A549 (cell line): ENCODE measurements at regions not wholly inside any gene's neighbourhood (a gene's known extent, or its start where the extent isn't known, plus 50 kb on each side); places are given as distances from the start of the nearest gene placed in this dataset.

Source experiments
- ATAC-seq, 2 experiments: fragments of 200-7000 bp in 1 of 2; fragments of >200 bp in 1 of 2; cut with Nextera tagmentation in 1 of 2; cut with Tn5 transposase in 1 of 2; 3 replicates each; pipeline versions ENCODE4 v1.8.0 to v1.9.1; 2018 to 2020; ENCODE audit warnings: mild to moderate bottlenecking in 1 of 2, moderate library complexity in 1 of 2
- CTCF ChIA-PET: fragments of 300-600 bp; sonication (Branson Sonifier 250); formaldehyde crosslinking; extraction: SDS; loops from one replicate; lab custom pipeline; 2021; ENCODE audit warnings: antibody characterized with exemption, inconsistent platforms; lab: Yijun Ruan, JAX
- POLR2A ChIA-PET: fragments of 350-600 bp; formaldehyde crosslinking; extraction: SDS; loops from one replicate; lab custom pipeline; 2021; ENCODE audit warnings: antibody characterized with exemption, inconsistent platforms; lab: Yijun Ruan, JAX
- DNase-seq, 2 experiments: peaks; one replicate each; pipeline versions ENCODE4 v3.0.0 to v3.0.0-alpha.2; 2011 to 2016; ENCODE audit warnings: low read depth in 1 of 2, low spot score in 1 of 2
- FAIRE-seq: peaks from 2 replicates; lab custom pipeline; 2011; peaks lifted over from hg19 to GRCh38; lab: Jason Lieb, UNC
- H3K27ac ChIP-seq, 2 experiments: fragments of >200 bp; sonication (Bioruptor Twin); formaldehyde crosslinking; 3 replicates each; pipeline ENCODE4 v1.5.1; 2016 to 2017
- H3K4me1 ChIP-seq: fragments of >200 bp; sonication (Bioruptor Twin); formaldehyde crosslinking; 3 replicates; pipeline ENCODE4 v1.6.1; 2016
- H3K4me2 ChIP-seq: fragments of >200 bp; sonication (Bioruptor Twin); formaldehyde crosslinking; 3 replicates; pipeline ENCODE4 v1.6.1; 2016
- H3K4me3 ChIP-seq: fragments of >200 bp; sonication (Bioruptor Twin); formaldehyde crosslinking; 3 replicates; pipeline ENCODE4 v1.5.1; 2016
- H3K9me3 ChIP-seq: fragments of >200 bp; sonication (Bioruptor Twin); formaldehyde crosslinking; 3 replicates; pipeline ENCODE4 v1.6.1; 2016
- BCL3 ChIP-seq: fragments of >200 bp; sonication (Bioruptor Twin); formaldehyde crosslinking; IDR thresholded peaks from 3 replicates; pipeline ENCODE4 v1.6.1; 2016
- BHLHE40 ChIP-seq: IDR thresholded peaks from 2 replicates; pipeline ENCODE4 v1.6.1; 2012; ENCODE audit warnings: low read depth, low read length, inconsistent platforms
- CBX8 ChIP-seq: fragments of 200-600 bp; sonication (generic); IDR thresholded peaks from 2 replicates; pipeline ENCODE4 v1.6.1; 2016
- CHD2 ChIP-seq: fragments of 150-350 bp; IDR thresholded peaks from 2 replicates; pipeline ENCODE4 v1.6.1; 2014; ENCODE audit warnings: low read length; ENCODE audit not compliant: partially characterized antibody
- CTCF ChIP-seq: fragments of >200 bp; sonication (Bioruptor Twin); formaldehyde crosslinking; IDR thresholded peaks from 3 replicates; pipeline ENCODE4 v1.5.1; 2016
- E2F6 ChIP-seq: IDR thresholded peaks from 2 replicates; pipeline ENCODE4 v1.6.1; 2012; ENCODE audit warnings: low read depth, borderline replicate concordance
- EHF ChIP-seq: fragments of 250-450 bp; sonication (Bioruptor Pico); IDR thresholded peaks from 2 replicates; pipeline ENCODE4 v1.5.0; 2020; ENCODE audit warnings: mild to moderate bottlenecking
- EP300 ChIP-seq, 2 experiments: fragments of >200 bp; sonication (Bioruptor Twin); formaldehyde crosslinking; IDR thresholded peaks; 2 replicates in 1 of 2; 3 replicates in 1 of 2; pipeline ENCODE4 v1.6.1; 2016 to 2017
- GATA3 ChIP-seq: IDR thresholded peaks from 2 replicates; pipeline ENCODE4 v1.6.1; 2012; ENCODE audit warnings: borderline replicate concordance
- HEYL ChIP-seq: fragments of 250-450 bp; sonication (Bioruptor Pico); IDR thresholded peaks from 2 replicates; pipeline ENCODE4 v1.8.0; 2021; ENCODE audit warnings: mild to moderate bottlenecking, moderate library complexity
- HOXB13 ChIP-seq: fragments of 250-450 bp; sonication (Bioruptor Pico); IDR thresholded peaks from 2 replicates; pipeline ENCODE4 v1.5.0; 2020; ENCODE audit warnings: low read depth, mild to moderate bottlenecking, moderate library complexity
- JUNB ChIP-seq: fragments of >200 bp; sonication (Bioruptor Twin); formaldehyde crosslinking; IDR thresholded peaks from 2 replicates; pipeline ENCODE4 v1.6.1; 2016
- KDM1A ChIP-seq: fragments of 200-600 bp; sonication (generic); IDR thresholded peaks from 2 replicates; pipeline ENCODE4 v1.6.1; 2016; ENCODE audit warnings: low read depth, mild to moderate bottlenecking
- MAX ChIP-seq: IDR thresholded peaks from 2 replicates; pipeline ENCODE4 v1.6.1; 2012
- MYC ChIP-seq: IDR thresholded peaks from 2 replicates; pipeline ENCODE4 v1.6.1; 2012; ENCODE audit warnings: mild to moderate bottlenecking, inconsistent platforms, low read length, improper control_type of control experiment, borderline replicate concordance
- NPAS2 ChIP-seq: fragments of 250-450 bp; sonication (Bioruptor Pico); IDR thresholded peaks from 2 replicates; pipeline ENCODE4 v1.8.0; 2022; ENCODE audit warnings: mild to moderate bottlenecking, moderate library complexity, borderline replicate concordance
- POLR2A ChIP-seq: IDR thresholded peaks from 2 replicates; pipeline ENCODE4 v1.6.1; 2012; ENCODE audit warnings: mild to moderate bottlenecking, low read length
- REST ChIP-seq: fragments of 200-600 bp; sonication (generic); IDR thresholded peaks from 2 replicates; pipeline ENCODE4 v1.6.1; 2016; ENCODE audit warnings: antibody characterized with exemption, mild to moderate bottlenecking, moderate library complexity
- RFX5 ChIP-seq: fragments of 450-650 bp; IDR thresholded peaks from 2 replicates; pipeline ENCODE4 v1.7.1; 2014; ENCODE audit warnings: antibody characterized with exemption, mild to moderate bottlenecking, moderate library complexity
- SMC3 ChIP-seq: fragments of >200 bp; sonication (Bioruptor Twin); formaldehyde crosslinking; IDR thresholded peaks from 3 replicates; pipeline ENCODE4 v1.6.1; 2018; ENCODE audit warnings: inconsistent platforms
- SREBF2 ChIP-seq: fragments of 450-650 bp; IDR thresholded peaks from 2 replicates; pipeline ENCODE4 v1.6.1; 2014; ENCODE audit warnings: mild to moderate bottlenecking, moderate library complexity
- ZC3H11A ChIP-seq: fragments of 450-650 bp; IDR thresholded peaks from 2 replicates; pipeline ENCODE4 v1.6.1; 2014; ENCODE audit warnings: antibody characterized with exemption, mild to moderate bottlenecking
- ZSCAN20 ChIP-seq: fragments of 250-450 bp; sonication (Bioruptor Pico); IDR thresholded peaks from 2 replicates; pipeline ENCODE4 v1.8.0; 2022; ENCODE audit warnings: mild to moderate bottlenecking, moderate library complexity
- WGBS: methylation state at CpG from one replicate; pipeline ENCODE4 v1.1.6; 2017; ENCODE audit errors: missing lambda C conversion rate; 5-methylcytosine and 5-hydroxymethylcytosine counted together

GRCh38 chr13:103243495-103243894 is 177.3 kb upstream of the SLC10A2 start (continued):
- no peak for TF ChIP-seq E2F6
- TF ChIP-seq KDM1A: no peak

- ChIA-PET POLR2A (no interaction called here), CTCF (no interaction called here)
- Histone ChIP-seq H3K27ac (no peak overlapping the region), H3K4me1 (no peaks in the 10 kb centered on the region), H3K4me3 (no peak overlapping the region), H3K9me3 (no peaks in the 10 kb centered on the region), H3K4me2 (no peak overlapping the region)
- WGBS: 0% methylated on average over 2 of the region's 2 CpGs
- ATAC-seq: no peak
- FAIRE-seq: no peak
- TF ChIP-seq CHD2: no peak
- TF ChIP-seq EP300 (IDR thresholded peaks at IDR 0.05): no peak
- TF ChIP-seq NPAS2 (CRISPR knock-in tag): no peak
- TF ChIP-seq SMC3: no peak
- no peak for TF ChIP-seq MYC
- no peak for TF ChIP-seq EHF
- no peak for TF ChIP-seq MAX
- TF ChIP-seq RFX5: no peak
- TF ChIP-seq BHLHE40: no peak
- no peak for TF ChIP-seq POLR2A
- TF ChIP-seq JUNB: no peak
- no peak for TF ChIP-seq GATA3
- TF ChIP-seq ZSCAN20 (CRISPR knock-in tag): no peak
- TF ChIP-seq E2F6: no peak
- DNase-seq: no peak
Measured at GRCh38 chr13:103238441-103238840, 172.2 kb upstream of the SLC10A2 start.

- Histone ChIP-seq H3K4me3 (no peak overlapping the region), H3K27ac (no peak overlapping the region), H3K4me2 (no peak overlapping the region), H3K4me1 (no peaks in the 10 kb centered on the region), H3K9me3 (no peaks in the 10 kb centered on the region)
- ChIA-PET POLR2A (no interaction called here), CTCF (no interaction called here)
- no peak for FAIRE-seq
- no peak for ATAC-seq
- 2% methylated on average over 2 of the region's 2 CpGs for WGBS
- TF ChIP-seq HOXB13 (no peak), SREBF2 (no peak), CTCF (no peak), ZSCAN20 (CRISPR knock-in tag) (no peak), RFX5 (no peak), BCL3 (no peak), CBX8 (no peak), HEYL (CRISPR knock-in tag) (no peak), ZC3H11A (no peak), REST (no peak)
- DNase-seq: no peak
Measured at GRCh38 chr13:103236213-103236612, 170.0 kb upstream of the SLC10A2 start.
